ENCODE measurements at regions not wholly inside any gene's neighbourhood (a gene's known extent, or its start where the extent isn't known, plus 50 kb on each side); places are given as distances from the start of the nearest gene placed in this dataset.

- Histone ChIP-seq H3K4me2 (ENCODE audit: low read length) (no peak overlapping the region), H4K20me1 (ENCODE audit: insufficient read depth) (no peaks in the 10 kb centered on the region), H3K27me3 (ENCODE audit: insufficient read depth, low read length) (no peaks in the 10 kb centered on the region), H3K9ac (ENCODE audit: low read length) (no peak overlapping the region), H3K27ac (ENCODE audit: low read depth, low read length) (no peak overlapping the region), H3K9me3 (ENCODE audit: control insufficient read depth in 1 of 2, insufficient read depth in 1 of 2, low read depth in 1 of 2, low read length in 2 of 2) (no peaks in the 10 kb centered on the region), H3K36me3 (ENCODE audit: control insufficient read depth in 1 of 2, insufficient read depth in 2 of 2, low read length in 2 of 2) (no peaks in the 10 kb centered on the region), H3K4me3 (replicated peaks in 1 of 2; ENCODE audit: low read depth in 1 of 2, low read length in 2 of 2) (no peak overlapping the region), H2AFZ (ENCODE audit: low read depth, low read length, poor library complexity, severe bottlenecking) (no peak overlapping the region), H3K9me2 (ENCODE audit: insufficient read depth) (no peaks in the 10 kb centered on the region), H3K79me2 (ENCODE audit: insufficient read depth, low read length) (0 out of 2 replicates have a peak, but pooled peaks cover 5% of the 10 kb centered on the region), H3K4me1 (ENCODE audit: control insufficient read depth in 1 of 2, insufficient read depth in 2 of 2, low read length in 2 of 2) (no peaks in the 10 kb centered on the region)
- POLR2A ChIA-PET, result no interaction called here
- TF ChIP-seq YY1 (IDR thresholded peaks at IDR 0.05; ENCODE audit: extremely low read depth, insufficient replicate concordance, low read depth, low read length), result no peak
- TF ChIP-seq RAD21 (IDR thresholded peaks at IDR 0.05; ENCODE audit: low read depth), result no peak
- TF ChIP-seq POLR2A (IDR thresholded peaks at IDR 0.05; ENCODE audit: borderline replicate concordance, extremely low read depth, insufficient read depth, insufficient read length), result no peak
- no peak for TF ChIP-seq ZNF274 (IDR thresholded peaks at IDR 0.05; ENCODE audit: low read depth, low read length)
- TF ChIP-seq JUND (IDR thresholded peaks at IDR 0.05), result no peak
- no peak for TF ChIP-seq SP1 (IDR thresholded peaks at IDR 0.05; ENCODE audit: low read depth)
- no peak for TF ChIP-seq TCF7L2 (IDR thresholded peaks at IDR 0.05; ENCODE audit: borderline replicate concordance, extremely low read depth, insufficient read depth, insufficient read length)
- no peak for TF ChIP-seq SRF (IDR thresholded peaks at IDR 0.05; ENCODE audit: low read depth)
- TF ChIP-seq SIN3A (IDR thresholded peaks at IDR 0.05; ENCODE audit: low read depth), result no peak
- TF ChIP-seq EZH2 (IDR thresholded peaks at IDR 0.05), result no peak
- TF ChIP-seq ELF1 (IDR thresholded peaks at IDR 0.05; ENCODE audit: borderline replicate concordance, low read depth), result no peak
- TF ChIP-seq FOSL1 (IDR thresholded peaks at IDR 0.05; ENCODE audit: low read depth), result no peak
- TF ChIP-seq, protein P1, sequence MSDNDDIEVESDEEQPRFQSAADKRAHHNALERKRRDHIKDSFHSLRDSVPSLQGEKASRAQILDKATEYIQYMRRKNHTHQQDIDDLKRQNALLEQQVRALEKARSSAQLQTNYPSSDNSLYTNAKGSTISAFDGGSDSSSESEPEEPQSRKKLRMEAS (IDR thresholded peaks at IDR 0.05), result no peak
- TF ChIP-seq ATF3 (IDR thresholded peaks at IDR 0.05), result no peak
- no peak for TF ChIP-seq REST (IDR thresholded peaks at IDR 0.05; ENCODE audit: low read depth)
- TF ChIP-seq EZH2phosphoT487 (IDR thresholded peaks at IDR 0.05; ENCODE audit: borderline replicate concordance), result no peak
- no peak for TF ChIP-seq ZFX (IDR thresholded peaks at IDR 0.05)
- TF ChIP-seq CEBPB (IDR thresholded peaks at IDR 0.05; ENCODE audit: low read depth), result no peak
- no peak for TF ChIP-seq EGR1 (IDR thresholded peaks at IDR 0.05; ENCODE audit: low read depth)
- TF ChIP-seq, protein P2, sequence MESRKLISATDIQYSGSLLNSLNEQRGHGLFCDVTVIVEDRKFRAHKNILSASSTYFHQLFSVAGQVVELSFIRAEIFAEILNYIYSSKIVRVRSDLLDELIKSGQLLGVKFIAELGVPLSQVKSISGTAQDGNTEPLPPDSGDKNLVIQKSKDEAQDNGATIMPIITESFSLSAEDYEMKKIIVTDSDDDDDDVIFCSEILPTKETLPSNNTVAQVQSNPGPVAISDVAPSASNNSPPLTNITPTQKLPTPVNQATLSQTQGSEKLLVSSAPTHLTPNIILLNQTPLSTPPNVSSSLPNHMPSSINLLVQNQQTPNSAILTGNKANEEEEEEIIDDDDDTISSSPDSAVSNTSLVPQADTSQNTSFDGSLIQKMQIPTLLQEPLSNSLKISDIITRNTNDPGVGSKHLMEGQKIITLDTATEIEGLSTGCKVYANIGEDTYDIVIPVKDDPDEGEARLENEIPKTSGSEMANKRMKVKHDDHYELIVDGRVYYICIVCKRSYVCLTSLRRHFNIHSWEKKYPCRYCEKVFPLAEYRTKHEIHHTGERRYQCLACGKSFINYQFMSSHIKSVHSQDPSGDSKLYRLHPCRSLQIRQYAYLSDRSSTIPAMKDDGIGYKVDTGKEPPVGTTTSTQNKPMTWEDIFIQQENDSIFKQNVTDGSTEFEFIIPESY (IDR thresholded peaks at IDR 0.05; ENCODE audit: extremely low read depth, insufficient replicate concordance, low read length), result no peak
- ATAC-seq (no peak), DNase-seq (ENCODE audit: low read depth, low spot score) (no peak)
- BruUV-seq (replicated peaks), result no TSS peak
- CTCF ChIA-PET, result interaction anchor here (1.0 kb wide), 1 partner anchor 113 kb away, joined by 3 read pairs; no protein-coding TSS in a partner anchor
- intact Hi-C loops (cut with micrococcal nuclease), result no loop called here
- RAD21 ChIA-PET (ENCODE audit: low non-redundant PET in 1 of 2, low total read pairs in 2 of 2, uncharacterized antibody in 2 of 2, unreplicated experiment in 2 of 2), result no interaction called here
Measured at GRCh38 chr22:49546811-49547585, 280.7 kb downstream of the BRD1 start.
